ENCODE measurements at regions not wholly inside any gene's neighbourhood (a gene's known extent, or its start where the extent isn't known, plus 50 kb on each side); places are given as distances from the start of the nearest gene placed in this dataset.

- POLR2A ChIA-PET, result no interaction called here
- intact Hi-C loops (cut with micrococcal nuclease), result no loop called here
- FAIRE-seq (no peak), ATAC-seq (no peak), DNase-seq (ENCODE audit: extremely low read depth in 1 of 4, low spot score in 3 of 4) (no peak)
- H3K9ac ChIP-seq (ENCODE audit: insufficient read depth in 1 of 2, low read depth in 2 of 2, low read length in 2 of 2), result no peak overlapping the region
- no peak for TF ChIP-seq MAZ (CRISPR knock-in tag; conservative IDR thresholded peaks at IDR 0.05 in 1 of 2, IDR thresholded peaks at IDR 0.05 in 1 of 2)
- H2AFZ ChIP-seq (ENCODE audit: low read depth, low read length), result no peak overlapping the region
- WGBS (ENCODE audit: insufficient coverage, low coverage, missing lambda C conversion rate), result 0% methylated on average over 3 of the region's 6 CpGs
- H3K4me3 ChIP-seq, result no peak overlapping the region
- H3K27me3 ChIP-seq (ENCODE audit: control insufficient read depth in 2 of 2, insufficient read depth in 2 of 2, low read length in 2 of 2), result no peaks in the 10 kb centered on the region
- H4K20me1 ChIP-seq (replicated peaks; ENCODE audit: control insufficient read depth, insufficient read depth, low read length), result no peaks in the 10 kb centered on the region
- H3K4me2 ChIP-seq (ENCODE audit: insufficient read depth, low read length), result no peak overlapping the region
- no peaks in the 10 kb centered on the region for H3K79me2 ChIP-seq (ENCODE audit: control insufficient read depth, insufficient read depth, low read length)
- BruUV-seq (replicated peaks), result no TSS peak
- H3K36me3 ChIP-seq (ENCODE audit: control insufficient read depth, insufficient read depth, low read length), result no peaks in the 10 kb centered on the region
- H3K27ac ChIP-seq (ENCODE audit: extremely low read depth, low read depth, low read length), result no peak overlapping the region
- no peaks in the 10 kb centered on the region for H3K4me1 ChIP-seq (replicated peaks in 1 of 2; ENCODE audit: control insufficient read depth in 2 of 2, insufficient read depth in 2 of 2, low read length in 2 of 2)
- no peaks in the 10 kb centered on the region for H3K9me1 ChIP-seq (ENCODE audit: control insufficient read depth, insufficient read depth, low read length)
- in situ Hi-C loops (cut with MboI), result no loop called here
- H3K9me3 ChIP-seq (replicated peaks; ENCODE audit: control insufficient read depth, insufficient read depth, low read depth, low read length), result no peaks in the 10 kb centered on the region
- CTCF ChIA-PET (ENCODE audit: low intra/inter-chr PET ratio), result no interaction called here
Observed at GRCh38 chrX:5537098-5537497, 691.6 kb downstream of the NLGN4X start.

GRCh38 chrX:5536261-5536660 is 692.4 kb downstream of the NLGN4X start:
- no peak overlapping the region for H3K27ac ChIP-seq (ENCODE audit: extremely low read depth, low read depth, low read length)
- H3K9me1 ChIP-seq (ENCODE audit: control insufficient read depth, insufficient read depth, low read length), result no peaks in the 10 kb centered on the region
- H3K27me3 ChIP-seq (ENCODE audit: control insufficient read depth in 2 of 2, insufficient read depth in 2 of 2, low read length in 2 of 2), result no peaks in the 10 kb centered on the region
- in situ Hi-C loops (cut with MboI), result no loop called here
- no peak overlapping the region for H3K4me2 ChIP-seq (ENCODE audit: insufficient read depth, low read length)
- no TSS peak for BruUV-seq (replicated peaks)
- no peaks in the 10 kb centered on the region for H3K79me2 ChIP-seq (ENCODE audit: control insufficient read depth, insufficient read depth, low read length)
- ATAC-seq (no peak), DNase-seq (ENCODE audit: extremely low read depth in 1 of 4, low spot score in 3 of 4) (no peak), FAIRE-seq (no peak)
- CTCF ChIA-PET (ENCODE audit: low intra/inter-chr PET ratio), result no interaction called here
- POLR2A ChIA-PET, result no interaction called here
- no peaks in the 10 kb centered on the region for H3K36me3 ChIP-seq (ENCODE audit: control insufficient read depth, insufficient read depth, low read length)
- no peaks in the 10 kb centered on the region for H4K20me1 ChIP-seq (replicated peaks; ENCODE audit: control insufficient read depth, insufficient read depth, low read length)
- 0% methylated on average over 3 of the region's 3 CpGs for WGBS (ENCODE audit: insufficient coverage, low coverage, missing lambda C conversion rate)
- H2AFZ ChIP-seq (ENCODE audit: low read depth, low read length), result no peak overlapping the region
- H3K4me3 ChIP-seq, result no peak overlapping the region
- intact Hi-C loops (cut with micrococcal nuclease), result no loop called here
- no peaks in the 10 kb centered on the region for H3K4me1 ChIP-seq (replicated peaks in 1 of 2; ENCODE audit: control insufficient read depth in 2 of 2, insufficient read depth in 2 of 2, low read length in 2 of 2)
- H3K9ac ChIP-seq (ENCODE audit: insufficient read depth in 1 of 2, low read depth in 2 of 2, low read length in 2 of 2), result no peak overlapping the region
- no peaks in the 10 kb centered on the region for H3K9me3 ChIP-seq (replicated peaks; ENCODE audit: control insufficient read depth, insufficient read depth, low read depth, low read length)
- TF ChIP-seq BHLHE40 (IDR thresholded peaks at IDR 0.05; ENCODE audit: low read length) (no peak), ZNF655 (CRISPR knock-in tag; IDR thresholded peaks at IDR 0.05) (no peak), ZNF408 (CRISPR knock-in tag; IDR thresholded peaks at IDR 0.05; ENCODE audit: low read depth) (no peak), COPS2 (conservative IDR thresholded peaks at IDR 0.05) (no peak), MCM3 (IDR thresholded peaks at IDR 0.05) (no peak), ZNF592 (IDR thresholded peaks at IDR 0.05) (no peak), SAP30 (IDR thresholded peaks at IDR 0.05; ENCODE audit: borderline replicate concordance, insufficient read depth, low read depth, low read length, poor library complexity, severe bottlenecking) (no peak), GTF2A2 (tag; IDR thresholded peaks at IDR 0.05) (no peak), RNF2 (IDR thresholded peaks at IDR 0.05) (no peak), PYGO2 (tag; IDR thresholded peaks at IDR 0.05) (no peak)
